GM21528 (cell line): ENCODE measurements at regions not wholly inside any gene's neighbourhood (a gene's known extent, or its start where the extent isn't known, plus 50 kb on each side); places are given as distances from the start of the nearest gene placed in this dataset.
"Not testable (repeated sequence)": the region's sequence is repeated elsewhere in the genome, so short reads cannot be mapped to it uniquely, and the experiment has no call there.

Source experiments
- ATAC-seq: cut with Tn5 transposase; IDR thresholded peaks from one replicate; pipeline ENCODE4 v1.9.1; 2021; ENCODE audit warnings: mild to moderate bottlenecking, moderate library complexity; ENCODE audit not compliant: unreplicated experiment, low FRiP score

DNA sequence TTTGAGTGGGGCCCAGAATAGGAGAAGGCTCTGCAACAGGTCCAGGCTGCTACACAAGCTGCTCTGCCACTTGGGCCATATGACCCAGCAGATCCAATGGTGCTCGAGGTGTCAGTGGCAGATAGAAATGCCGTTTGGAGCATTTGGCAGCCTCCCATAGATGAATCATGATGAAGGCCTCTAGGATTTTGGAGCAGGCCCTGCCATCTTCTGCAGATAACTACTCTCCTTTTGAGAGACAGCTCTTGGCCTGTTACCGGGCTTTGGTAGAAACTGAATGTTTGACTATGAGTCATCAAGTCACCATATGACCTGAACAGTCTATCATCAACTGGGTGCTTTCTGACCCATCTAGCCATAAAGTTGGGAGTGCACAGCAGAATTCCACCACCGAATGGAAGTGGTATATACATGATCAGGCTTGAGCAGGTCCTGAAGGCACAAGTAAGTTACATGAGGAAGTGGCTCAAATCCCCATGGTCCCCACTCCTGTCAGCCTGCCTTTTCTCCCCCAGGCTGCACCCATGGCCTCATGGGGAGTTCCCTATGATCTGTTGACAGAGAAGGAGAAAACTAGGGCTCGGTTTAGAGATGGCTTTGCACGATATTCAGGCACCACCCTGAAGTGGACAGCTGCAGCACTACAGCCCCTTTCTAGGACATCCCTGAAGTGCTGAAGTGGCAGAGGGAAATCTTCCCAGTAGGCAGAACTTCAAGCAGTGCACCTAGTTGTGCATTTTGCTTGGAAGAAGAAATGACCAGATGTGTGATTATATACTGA is 971.4 kb downstream of the MCTP2 start:
- ATAC-seq: no peak

- no peak for ATAC-seq
These were observed 973.7 kb downstream of the MCTP2 start for GRCh38 chr15:95205077-95205476.

DNA sequence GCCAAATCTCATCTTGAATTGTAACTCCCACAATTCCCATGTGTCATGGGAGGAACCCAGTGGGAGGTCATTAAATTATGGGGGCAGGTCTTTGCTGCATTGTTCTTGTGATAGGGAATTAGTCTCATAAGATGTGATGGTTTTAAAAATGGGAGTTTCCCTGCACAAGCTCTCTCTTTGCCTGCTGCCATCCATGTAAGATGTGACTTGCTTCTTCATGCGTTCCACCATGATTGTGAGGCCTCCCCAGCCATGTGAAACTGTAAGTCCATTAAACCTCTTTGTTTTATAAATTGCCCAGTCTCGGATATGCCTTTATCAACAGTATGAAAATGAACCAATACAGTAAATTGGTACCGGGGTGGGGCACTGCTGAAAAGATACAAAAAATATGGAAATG is 974.5 kb downstream of the MCTP2 start:
- ATAC-seq: not testable (repeated sequence)

DNA sequence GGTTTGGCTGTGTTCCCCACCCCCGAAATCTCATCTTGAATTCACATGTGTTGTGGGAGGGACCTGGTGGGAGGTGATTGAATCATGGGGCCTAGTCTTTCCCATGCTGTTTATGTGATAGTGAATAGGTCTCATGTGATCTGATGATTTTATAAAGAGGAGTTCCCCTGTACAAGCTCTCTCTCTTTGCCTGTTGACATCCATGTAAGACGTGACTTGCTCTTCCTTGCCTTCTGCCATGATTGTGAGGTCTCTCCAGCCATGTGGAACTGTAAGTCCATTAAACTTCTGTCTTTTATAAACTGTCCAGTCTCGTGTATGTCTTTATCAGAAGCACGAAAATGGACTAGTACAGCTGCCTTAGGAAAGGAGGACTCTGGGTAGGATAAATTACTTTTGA is 976.7 kb downstream of the MCTP2 start:
- no peak for ATAC-seq

DNA sequence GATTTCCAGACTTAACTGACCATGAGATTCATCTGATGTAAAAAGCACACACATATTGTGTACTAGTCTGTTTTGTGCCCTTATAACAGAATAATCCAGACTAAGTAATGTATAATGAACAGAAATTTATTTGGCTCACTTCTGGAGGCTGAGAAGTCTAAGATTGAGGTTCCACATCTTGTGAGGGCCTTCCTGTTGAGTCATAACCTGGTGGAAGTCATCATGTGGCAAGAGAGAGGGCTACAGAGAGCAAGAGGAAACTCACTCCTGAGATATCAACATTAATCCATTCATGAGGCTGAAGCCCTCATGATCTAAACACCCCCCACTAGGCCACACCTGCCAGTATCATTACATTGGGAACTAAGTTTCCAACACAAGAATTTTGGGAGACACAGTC is 977.6 kb downstream of the MCTP2 start:
- no peak for ATAC-seq

DNA sequence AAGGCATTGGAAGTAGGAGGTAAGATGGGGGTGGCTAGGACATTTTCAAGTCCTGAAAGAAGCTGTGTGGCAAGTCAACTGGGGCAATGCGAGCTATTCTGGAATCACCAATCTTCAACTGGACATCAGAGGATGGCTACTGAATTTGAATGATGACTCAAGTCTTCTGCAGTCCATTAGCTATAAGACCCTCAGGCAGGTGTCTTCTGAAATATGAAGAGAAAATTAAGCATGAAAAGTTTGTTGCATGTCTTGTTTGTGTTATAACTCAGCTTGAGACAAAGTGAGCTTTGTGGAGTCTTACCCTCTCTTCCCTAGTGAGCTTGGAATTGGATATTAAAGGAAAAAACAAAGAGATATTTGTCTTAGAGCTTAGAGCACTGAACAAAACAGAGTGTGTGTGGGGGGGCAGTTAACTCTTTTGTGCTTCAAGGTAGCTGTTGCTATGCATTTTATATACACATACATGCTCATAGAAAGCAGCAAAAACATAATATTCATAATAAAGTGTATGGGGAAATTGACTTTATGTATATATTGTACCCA is 979.1 kb downstream of the MCTP2 start:
- ATAC-seq: no peak

GRCh38 chr15:95215017-95215416 is 983.7 kb downstream of the MCTP2 start:
- no peak for ATAC-seq

DNA sequence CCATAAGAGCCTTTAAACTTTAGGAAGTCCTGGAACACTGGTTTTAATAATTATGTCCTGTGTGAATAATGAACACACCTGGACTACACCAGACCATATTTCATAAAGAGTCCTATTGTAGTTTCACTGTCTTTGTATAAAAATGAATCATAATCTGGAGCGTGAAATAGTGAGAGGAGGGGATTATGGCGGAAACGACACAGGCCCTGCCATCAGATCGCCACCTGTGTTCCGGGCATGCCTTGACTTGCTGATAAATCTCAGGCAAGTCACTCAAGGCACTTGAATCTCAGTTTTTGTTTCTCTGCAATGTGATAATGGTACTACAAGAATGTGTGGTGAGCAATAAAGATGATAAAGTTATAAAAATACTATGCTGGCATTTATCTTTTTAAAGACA is 995.5 kb downstream of the MCTP2 start:
- ATAC-seq: no peak

GRCh38 chr15:95227235-95227634 is 995.9 kb downstream of the MCTP2 start:
- no peak for ATAC-seq

DNA sequence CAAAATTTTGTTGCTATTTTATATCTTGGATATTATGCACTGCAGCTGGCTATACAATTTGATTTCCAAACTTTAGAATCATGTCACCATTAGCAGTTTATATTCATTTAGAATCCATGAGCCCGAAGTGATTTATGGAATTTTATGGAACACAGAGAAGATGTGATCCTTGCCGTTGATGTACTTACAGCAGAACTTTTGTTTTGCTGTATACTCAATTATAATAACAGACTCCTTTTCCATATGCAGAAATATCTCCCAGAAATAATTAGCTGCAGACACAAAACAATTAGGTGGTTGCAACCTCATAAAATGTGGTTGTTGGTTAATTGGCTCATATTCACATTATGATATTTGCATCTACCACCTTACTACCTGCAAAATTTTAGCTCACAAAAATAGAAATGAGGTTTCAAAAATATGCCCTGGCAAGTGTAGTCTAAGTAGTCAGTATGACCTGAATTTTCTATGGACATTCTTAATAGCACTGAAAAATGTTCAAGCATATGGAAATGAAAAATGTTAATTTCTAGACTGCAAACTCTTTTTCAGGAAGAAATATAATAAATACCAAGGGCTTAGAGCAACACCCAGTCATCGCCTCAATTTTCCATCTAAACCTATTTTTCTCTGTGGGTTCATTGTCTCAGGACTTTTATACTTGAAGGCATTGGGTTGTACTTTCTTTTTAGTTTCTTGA is 997.6 kb downstream of the MCTP2 start:
- no peak for ATAC-seq

GRCh38 chr15:95235033-95235432 is 1003.7 kb downstream of the MCTP2 start:
- no peak for ATAC-seq

DNA sequence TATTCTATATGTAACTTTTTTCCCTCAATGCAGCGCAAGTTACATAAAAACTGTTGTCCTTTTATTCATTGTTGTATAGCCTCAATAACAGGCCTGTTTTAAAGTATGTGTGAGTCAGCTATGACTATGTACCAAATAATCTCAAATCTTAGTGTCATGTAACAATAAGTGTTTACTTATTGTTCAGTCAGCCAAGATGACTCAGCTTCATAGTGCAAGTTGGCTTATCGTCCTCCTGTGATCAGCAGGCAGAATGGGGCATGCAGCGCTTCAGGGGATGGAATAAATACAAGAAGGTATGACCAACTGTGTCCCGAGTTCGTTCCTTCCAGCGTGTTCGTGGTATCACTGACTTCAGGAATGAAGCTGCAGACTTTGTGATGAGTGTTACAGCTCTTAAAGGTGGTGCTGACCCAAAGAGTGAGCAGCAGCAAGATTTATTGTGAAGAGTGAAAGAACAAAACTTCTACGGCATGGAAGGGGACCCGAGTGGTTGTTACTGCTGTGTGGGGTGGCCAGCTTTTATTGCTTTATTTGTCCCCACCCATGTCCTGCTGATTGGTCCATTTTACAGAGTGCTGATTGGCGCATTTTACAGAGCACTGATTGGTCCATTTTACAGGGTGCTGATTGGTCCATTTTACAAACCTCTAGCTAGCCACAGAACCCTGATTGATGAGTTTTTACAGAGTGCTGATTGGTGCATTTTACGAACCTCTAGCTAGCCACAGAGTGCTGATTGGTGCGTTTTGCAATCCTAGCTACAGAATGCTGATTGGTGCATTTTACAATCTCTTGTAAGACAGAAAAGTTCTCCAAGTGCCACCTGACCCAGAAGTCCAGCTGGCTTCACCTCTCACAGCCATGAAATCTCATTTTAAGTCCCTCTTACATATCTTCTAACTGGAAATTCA is 1016.0 kb downstream of the MCTP2 start:
- no peak for ATAC-seq

- no peak for ATAC-seq
These were observed 1018.2 kb downstream of the MCTP2 start for GRCh38 chr15:95249524-95249923.

DNA sequence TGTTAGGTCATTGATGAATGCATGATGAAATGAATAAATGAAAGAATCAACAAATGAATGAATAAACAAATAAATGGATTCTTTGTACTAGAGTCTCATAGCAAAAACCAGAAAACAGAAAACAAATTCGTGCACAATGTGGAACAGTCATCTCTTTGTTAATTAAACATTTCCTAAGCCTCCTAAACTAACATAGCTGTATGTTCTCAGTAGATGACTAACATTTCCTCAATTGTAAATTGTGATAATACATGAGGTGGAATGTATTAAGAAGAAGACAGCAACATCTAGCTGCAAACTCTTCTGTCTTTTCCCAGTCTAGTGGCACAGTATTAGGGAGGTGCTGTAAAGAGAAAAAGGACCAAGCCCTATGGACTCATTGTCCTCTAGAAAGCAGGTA is 1021.0 kb downstream of the MCTP2 start:
- no peak for ATAC-seq

DNA sequence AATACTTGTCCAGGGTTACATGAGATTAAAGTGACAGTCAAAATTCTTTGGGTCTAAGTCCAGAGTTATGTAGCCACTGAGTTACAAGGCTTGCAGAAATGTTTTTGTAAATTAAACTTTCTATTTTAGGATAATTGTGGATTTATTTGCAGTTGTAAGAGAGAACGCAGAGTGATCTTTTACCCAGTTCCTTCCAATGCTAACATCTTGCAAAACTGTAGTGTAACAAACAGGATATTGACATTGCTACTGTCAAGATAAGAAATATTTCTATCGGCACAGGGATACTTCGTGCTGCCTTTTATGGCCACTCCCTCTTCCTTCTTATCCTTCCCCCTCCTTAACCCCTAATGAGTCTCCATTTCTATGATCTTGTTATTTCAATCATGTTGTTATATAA is 1022.9 kb downstream of the MCTP2 start:
- ATAC-seq: no peak

DNA sequence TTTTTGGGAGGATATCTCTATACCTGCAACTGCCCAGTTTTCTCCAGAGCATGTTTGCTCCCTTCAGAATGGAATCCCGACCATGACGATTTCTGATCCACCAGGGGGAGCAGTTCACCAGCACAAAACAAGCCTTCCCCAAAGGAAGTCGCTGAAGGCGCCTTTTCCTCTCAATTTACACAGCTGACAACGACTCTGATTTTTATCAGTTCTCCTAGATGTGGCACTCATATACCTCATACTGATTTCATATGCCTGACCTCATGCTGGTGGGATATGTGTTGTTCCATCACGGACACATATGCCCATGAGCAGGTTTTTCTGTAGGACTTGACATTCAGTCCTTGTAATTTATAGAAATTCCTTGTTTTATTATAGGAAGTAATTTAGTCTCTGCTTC is 1028.2 kb downstream of the MCTP2 start:
- ATAC-seq: peak; percentile 86

GRCh38 chr15:95259965-95260364 is 1028.6 kb downstream of the MCTP2 start:
- no peak for ATAC-seq

DNA sequence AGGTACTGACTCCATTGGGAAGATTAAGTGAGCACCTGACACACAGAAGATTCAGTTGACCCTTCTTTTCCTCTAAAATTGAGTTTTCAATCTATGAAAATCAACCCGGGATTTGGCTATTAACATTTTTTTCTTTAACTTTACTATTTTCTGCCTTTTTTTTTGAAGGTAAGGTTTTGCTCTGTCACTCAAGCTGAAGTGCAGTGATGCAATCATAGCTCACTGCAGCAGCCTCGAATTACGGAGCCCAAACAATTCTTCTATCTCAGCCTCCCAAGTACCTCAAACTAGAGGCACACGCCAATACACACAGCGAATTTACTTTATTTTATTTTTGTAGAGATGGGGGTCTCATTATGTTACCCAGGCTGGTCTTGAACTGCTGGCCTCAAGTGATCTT is 1029.5 kb downstream of the MCTP2 start:
- ATAC-seq: no peak

DNA sequence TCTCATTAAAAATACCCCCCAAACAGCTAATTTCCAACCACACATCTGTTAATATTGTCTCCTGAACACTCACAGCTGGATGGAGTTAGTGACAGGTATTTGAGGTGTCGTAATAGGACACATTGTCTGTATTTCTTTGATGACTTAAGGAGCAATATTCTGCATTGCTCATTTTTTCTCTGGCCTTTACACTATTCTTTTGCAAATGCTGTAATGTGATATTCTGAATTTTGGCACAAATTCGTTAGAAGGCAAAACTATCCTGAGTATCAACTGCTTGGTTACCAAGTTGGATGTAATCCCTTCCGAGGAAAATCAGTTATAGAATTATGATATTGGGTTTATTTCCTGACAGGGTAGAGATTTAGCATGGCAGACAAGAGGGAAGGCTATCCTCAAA is 1030.2 kb downstream of the MCTP2 start:
- no peak for ATAC-seq

DNA sequence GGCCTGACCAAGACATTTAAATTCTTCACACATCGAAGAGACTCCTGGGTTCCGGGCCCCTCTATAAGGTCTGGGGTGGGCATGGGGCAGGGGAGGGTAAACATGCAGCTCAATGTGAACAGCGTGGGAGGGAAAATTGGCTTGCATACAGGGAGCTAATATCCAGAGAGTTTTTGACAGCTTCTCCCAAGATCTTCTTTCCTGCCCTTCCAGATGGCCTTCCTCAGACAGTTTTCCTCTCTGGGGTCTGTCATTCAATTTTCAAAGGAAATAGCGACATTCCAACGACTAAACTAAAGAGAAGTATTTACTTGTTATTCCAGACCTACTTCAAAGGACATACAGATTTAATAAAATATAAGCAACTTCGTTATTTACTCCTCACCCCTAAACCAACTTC is 1030.6 kb downstream of the MCTP2 start:
- no peak for ATAC-seq
